Loucy (cell line): ENCODE measurements at regions not wholly inside any gene's neighbourhood (a gene's known extent, or its start where the extent isn't known, plus 50 kb on each side); places are given as distances from the start of the nearest gene placed in this dataset.

Experiments used
- H2AFZ ChIP-seq: fragments of 200-600 bp; sonication (generic); 2 replicates; pipeline ENCODE4 v1.6.0; 2016; ENCODE audit warnings: antibody characterized with exemption, mild to moderate bottlenecking, low read length, moderate library complexity
- H3F3A ChIP-seq: fragments of 200-600 bp; 2 replicates; pipeline ENCODE4 v1.6.0; 2016; ENCODE audit warnings: antibody characterized with exemption, low read depth, mild to moderate bottlenecking
- H3K27me3 ChIP-seq: fragments of 200-600 bp; sonication (generic); 2 replicates; pipeline ENCODE4 v1.6.1; 2014; ENCODE audit warnings: low read length, mild to moderate bottlenecking; ENCODE audit not compliant: insufficient read depth, poor library complexity, severe bottlenecking
- H3K36me3 ChIP-seq: fragments of 200-600 bp; sonication (generic); 2 replicates; pipeline ENCODE4 v1.6.1; 2016; ENCODE audit warnings: low read length; ENCODE audit not compliant: insufficient read depth
- H3K4me1 ChIP-seq: fragments of 200-600 bp; sonication (generic); 2 replicates; pipeline ENCODE4 v1.5.1; 2014; ENCODE audit warnings: low read length, mild to moderate bottlenecking; ENCODE audit not compliant: insufficient read depth, poor library complexity, severe bottlenecking
- H3K4me2 ChIP-seq: fragments of 200-600 bp; sonication (generic); 2 replicates; pipeline ENCODE4 v1.6.0; 2014; ENCODE audit warnings: antibody characterized with exemption, low read length, low read depth, mild to moderate bottlenecking; ENCODE audit not compliant: poor library complexity, severe bottlenecking
- H3K4me3 ChIP-seq: fragments of 200-600 bp; sonication (generic); 2 replicates; pipeline ENCODE4 v1.5.1; 2014; ENCODE audit warnings: low read length, mild to moderate bottlenecking, mixed read lengths; ENCODE audit not compliant: poor library complexity, severe bottlenecking
- H3K79me2 ChIP-seq: fragments of 200-600 bp; sonication (generic); 2 replicates; pipeline ENCODE4 v1.6.1; 2014; ENCODE audit warnings: low read length; ENCODE audit not compliant: insufficient read depth
- H3K9ac ChIP-seq: fragments of 200-600 bp; sonication (generic); 2 replicates; pipeline ENCODE4 v1.6.0; 2014; ENCODE audit warnings: mild to moderate bottlenecking, low read depth, low read length, moderate library complexity; ENCODE audit not compliant: poor library complexity, severe bottlenecking
- H3K9me2 ChIP-seq: fragments of 200-600 bp; sonication (generic); replicated peaks from 2 replicates; pipeline ENCODE4 v1.6.1; 2016; ENCODE audit warnings: low read depth, low read length, mixed read lengths
- H3K9me3 ChIP-seq: fragments of 200-600 bp; sonication (generic); 2 replicates; pipeline ENCODE4 v1.6.1; 2014; ENCODE audit warnings: mild to moderate bottlenecking, antibody characterized with exemption, low read length, low read depth; ENCODE audit not compliant: insufficient read depth
- H4K20me1 ChIP-seq: fragments of 200-600 bp; sonication (generic); 2 replicates; pipeline ENCODE4 v1.6.0; 2014; ENCODE audit warnings: antibody characterized with exemption, low read length, mild to moderate bottlenecking; ENCODE audit not compliant: insufficient read depth, poor library complexity, severe bottlenecking
- EZH2phosphoT487 ChIP-seq: fragments of 200-600 bp; IDR thresholded peaks from 2 replicates; pipeline ENCODE4 v1.6.1; 2018; ENCODE audit warnings: antibody characterized with exemption, mild to moderate bottlenecking, moderate library complexity, borderline replicate concordance
- TF ChIP-seq, protein P1 (sequence below): fragments of 200-600 bp; sonication (generic); conservative IDR thresholded peaks from 2 replicates; pipeline ENCODE4 v1.5.1; 2014; ENCODE audit warnings: mild to moderate bottlenecking, antibody characterized with exemption, low read length

DNA sequence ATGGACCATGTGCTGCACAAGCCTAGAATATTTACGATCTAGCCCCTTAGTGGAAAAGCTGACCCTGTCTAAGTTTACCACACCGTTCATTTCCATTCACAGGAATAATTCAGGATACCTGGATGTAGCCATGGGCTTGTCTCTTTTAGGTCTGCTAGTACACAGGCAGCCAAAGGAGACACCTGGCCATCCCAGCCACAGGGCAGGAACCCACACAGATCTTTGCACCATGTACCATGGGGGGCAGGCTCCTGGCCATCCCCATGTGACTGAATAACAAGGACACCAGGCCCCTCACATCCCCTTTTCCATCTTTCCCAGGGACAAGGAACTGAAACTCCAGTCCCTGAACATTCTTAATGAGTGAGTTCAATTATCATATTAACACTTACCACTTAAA lies 467.3 kb upstream of the MYT1L start:
- no peaks in the 10 kb centered on the region for H3K9me2 ChIP-seq
- peaks cover 4% of the 10 kb centered on the region; the same call in 1 of the 2 replicates for H3K9me3 ChIP-seq
- H3F3A ChIP-seq, result no peaks in the 10 kb centered on the region
- H3K4me2 ChIP-seq, result no peak overlapping the region
- TF ChIP-seq EZH2phosphoT487, result no peak
- TF ChIP-seq, protein P1, sequence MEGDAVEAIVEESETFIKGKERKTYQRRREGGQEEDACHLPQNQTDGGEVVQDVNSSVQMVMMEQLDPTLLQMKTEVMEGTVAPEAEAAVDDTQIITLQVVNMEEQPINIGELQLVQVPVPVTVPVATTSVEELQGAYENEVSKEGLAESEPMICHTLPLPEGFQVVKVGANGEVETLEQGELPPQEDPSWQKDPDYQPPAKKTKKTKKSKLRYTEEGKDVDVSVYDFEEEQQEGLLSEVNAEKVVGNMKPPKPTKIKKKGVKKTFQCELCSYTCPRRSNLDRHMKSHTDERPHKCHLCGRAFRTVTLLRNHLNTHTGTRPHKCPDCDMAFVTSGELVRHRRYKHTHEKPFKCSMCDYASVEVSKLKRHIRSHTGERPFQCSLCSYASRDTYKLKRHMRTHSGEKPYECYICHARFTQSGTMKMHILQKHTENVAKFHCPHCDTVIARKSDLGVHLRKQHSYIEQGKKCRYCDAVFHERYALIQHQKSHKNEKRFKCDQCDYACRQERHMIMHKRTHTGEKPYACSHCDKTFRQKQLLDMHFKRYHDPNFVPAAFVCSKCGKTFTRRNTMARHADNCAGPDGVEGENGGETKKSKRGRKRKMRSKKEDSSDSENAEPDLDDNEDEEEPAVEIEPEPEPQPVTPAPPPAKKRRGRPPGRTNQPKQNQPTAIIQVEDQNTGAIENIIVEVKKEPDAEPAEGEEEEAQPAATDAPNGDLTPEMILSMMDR, result no peak
- no peaks in the 10 kb centered on the region for H3K27me3 ChIP-seq
- no peaks in the 10 kb centered on the region for H3K36me3 ChIP-seq
- no peak overlapping the region for H3K9ac ChIP-seq
- no peaks in the 10 kb centered on the region for H3K79me2 ChIP-seq
- no peaks in the 10 kb centered on the region for H4K20me1 ChIP-seq
- H2AFZ ChIP-seq, result no peak overlapping the region
- H3K4me1 ChIP-seq, result no peaks in the 10 kb centered on the region
- H3K4me3 ChIP-seq, result no peak overlapping the region

DNA sequence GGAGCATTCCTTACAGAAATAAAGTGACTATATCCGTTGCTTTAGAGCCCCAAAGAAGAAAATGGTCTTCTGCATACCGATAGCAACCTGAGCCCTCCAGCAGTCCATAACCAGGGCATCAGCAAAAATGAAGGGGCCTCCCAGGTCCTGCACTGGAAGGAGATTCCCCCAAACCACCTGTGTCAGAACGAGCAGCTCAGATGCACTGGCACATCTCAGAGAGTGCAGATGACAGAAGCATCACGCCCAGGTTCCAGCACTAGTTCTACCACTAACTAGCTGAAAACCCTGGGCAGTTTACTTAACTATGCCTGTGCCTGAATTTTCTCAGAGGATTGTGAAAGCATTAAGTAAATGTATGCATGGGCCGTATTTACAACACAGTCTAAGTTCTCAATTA lies 466.7 kb upstream of the MYT1L start:
- no peak overlapping the region for H3K4me2 ChIP-seq
- H3K9me2 ChIP-seq, result no peaks in the 10 kb centered on the region
- H2AFZ ChIP-seq, result no peak overlapping the region
- H3K27me3 ChIP-seq, result no peaks in the 10 kb centered on the region
- TF ChIP-seq, protein P1, result no peak
- no peak for TF ChIP-seq EZH2phosphoT487
- H3K4me1 ChIP-seq, result no peaks in the 10 kb centered on the region
- no peaks in the 10 kb centered on the region for H3K79me2 ChIP-seq
- H3K9ac ChIP-seq, result no peak overlapping the region
- no peak overlapping the region for H3K4me3 ChIP-seq
- H4K20me1 ChIP-seq, result no peaks in the 10 kb centered on the region
- no peaks in the 10 kb centered on the region for H3K36me3 ChIP-seq
- H3F3A ChIP-seq, result no peaks in the 10 kb centered on the region
- peaks cover 4% of the 10 kb centered on the region; the same call in 1 of the 2 replicates for H3K9me3 ChIP-seq

DNA sequence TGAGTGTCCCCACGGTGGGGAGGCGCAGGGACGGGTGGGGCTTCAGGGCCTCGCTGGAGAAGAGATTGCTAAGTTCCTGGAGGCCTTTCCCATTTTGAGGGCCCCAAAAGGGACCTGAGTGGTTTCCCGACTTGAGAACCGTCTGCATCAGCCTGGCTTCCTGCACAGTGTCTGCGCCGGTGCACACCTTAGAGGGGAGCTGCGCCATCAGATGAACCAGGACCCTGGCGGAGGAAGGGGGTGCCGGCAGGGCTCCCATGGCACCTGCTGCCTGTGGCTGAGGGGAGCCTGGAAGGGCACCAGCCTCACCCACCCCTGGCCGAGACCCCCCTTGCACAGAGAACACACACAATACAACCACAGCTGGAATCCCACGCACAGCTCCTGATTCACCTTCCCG lies 465.1 kb upstream of the MYT1L start:
- no peaks in the 10 kb centered on the region for H3K36me3 ChIP-seq
- H3F3A ChIP-seq, result no peaks in the 10 kb centered on the region
- no peaks in the 10 kb centered on the region for H3K79me2 ChIP-seq
- H3K9ac ChIP-seq, result no peak overlapping the region
- H3K4me3 ChIP-seq, result no peak overlapping the region
- peaks cover 4% of the 10 kb centered on the region; the same call in 1 of the 2 replicates for H3K9me3 ChIP-seq
- no peak for TF ChIP-seq EZH2phosphoT487
- TF ChIP-seq, protein P1, result no peak
- H3K27me3 ChIP-seq, result no peaks in the 10 kb centered on the region
- no peaks in the 10 kb centered on the region for H4K20me1 ChIP-seq
- H3K4me2 ChIP-seq, result no peak overlapping the region
- H2AFZ ChIP-seq, result no peak overlapping the region
- no peaks in the 10 kb centered on the region for H3K9me2 ChIP-seq
- H3K4me1 ChIP-seq, result no peaks in the 10 kb centered on the region
